Kidney capillary endothelial cell (primary cell): ENCODE measurements at regions not wholly inside any gene's neighbourhood (a gene's known extent, or its start where the extent isn't known, plus 50 kb on each side); places are given as distances from the start of the nearest gene placed in this dataset.
"Not testable (repeated sequence)": the region's sequence is repeated elsewhere in the genome, so short reads cannot be mapped to it uniquely, and the experiment has no call there.

ENCODE experiments used
- DNase-seq: peaks from one replicate; pipeline ENCODE4 v3.0.0-alpha.2; 2018; ENCODE audit warnings: low spot score

GRCh38 chr5:33072296-33072695 lies 361.2 kb downstream of the NPR3 start:
- DNase-seq: no peak

GRCh38 chr5:33072726-33073125 lies 361.6 kb downstream of the NPR3 start:
- DNase-seq: no peak

GRCh38 chr5:33073881-33074327 lies 362.8 kb downstream of the NPR3 start:
- no peak for DNase-seq

GRCh38 chr5:33074548-33074947 lies 363.4 kb downstream of the NPR3 start:
- no peak for DNase-seq

- DNase-seq: no peak
Measured at GRCh38 chr5:33075731-33076130, 364.6 kb downstream of the NPR3 start.

GRCh38 chr5:33079548-33079947 lies 361.2 kb upstream of the TARS1 start:
- DNase-seq: no peak

- DNase-seq: no peak
Measured at GRCh38 chr5:33080287-33080686, 360.5 kb upstream of the TARS1 start.

GRCh38 chr5:33088176-33088575 lies 352.6 kb upstream of the TARS1 start:
- DNase-seq: peak; percentile 15

GRCh38 chr5:33091571-33092363 lies 349.0 kb upstream of the TARS1 start:
- DNase-seq: no peak

- no peak for DNase-seq
Measured at GRCh38 chr5:33092719-33093118, 348.0 kb upstream of the TARS1 start.

- no peak for DNase-seq
Measured at GRCh38 chr5:33102551-33102950, 338.2 kb upstream of the TARS1 start.

- peak; percentile 37 for DNase-seq
Measured at GRCh38 chr5:33105521-33105941, 335.2 kb upstream of the TARS1 start.

GRCh38 chr5:33110496-33110895 lies 330.3 kb upstream of the TARS1 start:
- DNase-seq: peak; percentile 10

- DNase-seq: no peak
Measured at GRCh38 chr5:33114361-33114760, 326.4 kb upstream of the TARS1 start.

- DNase-seq: no peak
Measured at GRCh38 chr5:33115467-33115866, 325.3 kb upstream of the TARS1 start.

- DNase-seq: no peak
Measured at GRCh38 chr5:33118761-33119415, 321.9 kb upstream of the TARS1 start.

- DNase-seq: no peak
Measured at GRCh38 chr5:33120671-33121070, 320.1 kb upstream of the TARS1 start.

- no peak for DNase-seq
Measured at GRCh38 chr5:33129309-33129708, 311.5 kb upstream of the TARS1 start.

- DNase-seq: no peak
Measured at GRCh38 chr5:33136785-33137184, 304.0 kb upstream of the TARS1 start.

GRCh38 chr5:33138145-33138544 lies 302.6 kb upstream of the TARS1 start:
- not testable (repeated sequence) for DNase-seq

- DNase-seq: no peak
Measured at GRCh38 chr5:33143405-33144123, 297.2 kb upstream of the TARS1 start.

GRCh38 chr5:33146881-33147280 lies 293.9 kb upstream of the TARS1 start:
- DNase-seq: no peak

- DNase-seq: peak; percentile 8
Measured at GRCh38 chr5:33148076-33148513, 292.7 kb upstream of the TARS1 start.
